Natural killer cell treated with Interleukin-12 subunit alpha and Interleukin-12 subunit beta and Interleukin-15 and Interleukin-18, amount 100 ng/mL, for 72 hours (primary cell): ENCODE measurements at regions not wholly inside any gene's neighbourhood (a gene's known extent, or its start where the extent isn't known, plus 50 kb on each side); places are given as distances from the start of the nearest gene placed in this dataset.

Experiments
- ATAC-seq, 2 donors: fragments of 150-1000 bp; cut with Tn5 transposase in 1 of 2; sonication (Bioruptor Pico), chemical (Tn5 transposase) in 1 of 2; 2 replicates each; pipeline ENCODE4 v1.10.0; 2021
- DNase-seq: peaks from one replicate; pipeline ENCODE4 v3.0.0; 2022; ENCODE audit warnings: low spot score
- H3K27ac Mint-ChIP-seq, 2 donors: 1 replicate in 1 of 2; 2 replicates in 1 of 2; pipeline ENCODE4 v1.8.0; 2022; ENCODE audit warnings: mixed read lengths in 2 of 2, mild to moderate bottlenecking in 1 of 2, moderate library complexity in 1 of 2
- H3K27me3 Mint-ChIP-seq, 2 donors: 1 replicate in 1 of 2; 2 replicates in 1 of 2; pipeline ENCODE4 v1.8.0; 2022; ENCODE audit warnings: mixed read lengths in 2 of 2
- H3K36me3 Mint-ChIP-seq: one replicate; pipeline ENCODE4 v1.8.0; 2022; ENCODE audit warnings: mixed read lengths
- H3K4me1 Mint-ChIP-seq, 2 donors: 1 replicate in 1 of 2; 2 replicates in 1 of 2; pipeline ENCODE4 v1.8.0; 2022; ENCODE audit warnings: low read depth in 2 of 2, mixed read lengths in 2 of 2, mild to moderate bottlenecking in 1 of 2
- H3K4me3 Mint-ChIP-seq: one replicate; pipeline ENCODE4 v1.8.0; 2022; ENCODE audit warnings: mixed read lengths
- H3K9me3 Mint-ChIP-seq: 2 replicates; pipeline ENCODE4 v1.8.0; 2022; ENCODE audit warnings: mixed read lengths

DNA sequence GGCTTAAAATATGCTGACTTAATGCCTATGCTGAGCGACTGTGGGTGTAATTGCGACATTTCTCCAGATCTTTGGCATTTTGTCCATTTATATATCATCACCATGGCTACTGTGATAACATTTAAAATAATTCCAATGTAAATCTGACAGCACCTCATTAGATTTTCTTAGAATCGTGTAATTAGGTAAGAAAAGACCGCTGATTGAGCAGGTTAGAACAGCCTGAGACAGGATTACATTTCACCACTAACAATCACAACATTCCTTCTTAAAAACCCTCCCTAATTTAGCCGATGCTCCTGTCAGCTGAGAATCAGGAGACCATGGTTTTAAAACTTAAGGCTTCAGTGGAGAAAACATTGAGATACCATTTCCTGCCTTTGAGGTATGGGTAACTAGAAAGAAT lies 455.3 kb upstream of the PDZRN3 start:
- Mint-ChIP-seq H3K4me1 (no peaks in the 10 kb centered on the region), H3K9me3 (peaks cover 8% of the 10 kb centered on the region), H3K27ac (no peak overlapping the region), H3K4me3 (no peak overlapping the region), H3K36me3 (no peaks in the 10 kb centered on the region), H3K27me3 (no peaks in the 10 kb centered on the region)
- no peak for DNase-seq
- ATAC-seq, result no peak

DNA sequence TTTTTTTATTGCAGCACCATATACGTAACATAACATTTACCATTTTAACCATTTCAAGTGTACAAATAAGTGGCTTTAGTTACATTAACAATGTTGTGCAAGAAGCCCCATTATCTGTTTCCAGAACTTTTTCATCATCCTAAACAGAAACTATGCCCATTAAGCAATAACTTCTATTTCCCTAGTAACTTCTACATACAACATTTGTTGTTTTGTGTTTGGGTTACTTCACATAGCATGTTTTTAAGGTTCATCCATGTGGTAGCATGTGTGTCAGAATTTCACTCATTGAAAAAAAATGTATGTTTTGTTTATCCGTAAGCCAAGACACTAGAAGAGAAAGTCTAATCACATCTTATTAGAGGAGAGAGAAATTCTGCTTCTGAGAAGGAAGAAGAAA lies 450.5 kb upstream of the PDZRN3 start:
- Mint-ChIP-seq H3K4me1 (no peaks in the 10 kb centered on the region), H3K4me3 (no peak overlapping the region), H3K27me3 (no peaks in the 10 kb centered on the region), H3K27ac (no peak overlapping the region), H3K36me3 (no peaks in the 10 kb centered on the region), H3K9me3 (peaks cover 13% of the 10 kb centered on the region)
- no peak for ATAC-seq
- no peak for DNase-seq

DNA sequence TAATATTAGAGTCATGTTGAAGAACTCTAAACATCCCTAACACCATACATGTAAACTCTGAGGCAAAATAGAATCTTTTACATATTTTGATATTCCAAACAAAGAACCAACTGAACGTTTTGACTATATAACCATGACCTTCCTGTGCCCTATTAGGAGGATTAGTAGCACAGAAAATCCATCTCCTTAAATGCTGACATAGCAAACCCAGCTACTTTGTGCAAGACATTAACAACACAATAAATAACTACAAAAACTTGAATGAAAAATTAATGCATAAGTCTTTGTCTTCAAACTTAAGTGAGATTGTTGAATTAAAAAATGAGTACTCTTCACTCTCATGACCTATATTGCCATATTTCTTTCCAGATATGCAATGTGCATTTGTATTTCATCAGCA lies 450.0 kb upstream of the PDZRN3 start:
- H3K36me3 Mint-ChIP-seq, result no peaks in the 10 kb centered on the region
- H3K4me1 Mint-ChIP-seq, result no peaks in the 10 kb centered on the region
- no peak overlapping the region for H3K4me3 Mint-ChIP-seq
- DNase-seq, result no peak
- H3K9me3 Mint-ChIP-seq, result peaks cover 15% of the 10 kb centered on the region
- ATAC-seq, result no peak
- H3K27ac Mint-ChIP-seq, result no peak overlapping the region
- no peaks in the 10 kb centered on the region for H3K27me3 Mint-ChIP-seq

DNA sequence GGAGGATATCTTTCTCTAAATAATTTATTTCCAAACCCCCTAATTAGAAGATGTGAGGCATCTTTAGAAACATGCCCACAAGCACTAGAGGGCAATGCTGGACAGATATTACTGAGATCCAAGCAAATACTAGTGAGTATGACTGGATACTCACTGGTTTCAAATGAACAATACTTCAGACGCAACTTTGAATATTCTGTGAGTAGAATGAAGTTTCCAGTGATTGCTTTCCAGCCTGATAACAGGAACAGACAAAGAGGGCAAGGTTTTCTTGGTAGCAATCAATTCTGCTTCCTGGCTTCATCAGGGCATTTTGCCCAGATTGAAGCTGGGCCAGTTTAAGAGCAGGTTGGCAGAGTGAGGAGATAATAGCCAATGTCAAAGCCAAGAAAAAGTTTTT lies 442.6 kb upstream of the PDZRN3 start:
- Mint-ChIP-seq H3K4me3 (no peak overlapping the region), H3K36me3 (no peaks in the 10 kb centered on the region), H3K27me3 (no peaks in the 10 kb centered on the region), H3K9me3 (peaks cover 26% of the 10 kb centered on the region), H3K27ac (no peak overlapping the region), H3K4me1 (no peaks in the 10 kb centered on the region)
- DNase-seq (no peak), ATAC-seq (no peak)

DNA sequence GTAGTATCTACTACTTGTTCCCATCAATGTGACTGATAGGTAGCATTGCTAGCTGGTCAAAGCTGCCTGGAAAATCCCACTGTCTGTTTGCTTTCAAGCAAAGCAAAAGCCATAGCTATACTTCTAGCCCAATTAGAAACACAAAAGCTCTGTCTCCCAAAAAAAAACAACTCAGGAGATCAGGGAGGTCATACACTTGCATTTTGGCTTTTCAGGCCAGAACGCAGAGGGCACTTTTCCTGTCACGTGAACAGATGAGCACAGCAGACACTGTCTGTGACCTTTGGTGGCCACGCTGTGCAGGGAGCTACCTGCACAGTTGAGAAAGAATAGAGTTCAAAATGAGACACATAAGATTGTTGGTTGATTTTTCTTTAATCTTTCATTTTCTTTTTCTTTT lies 441.7 kb upstream of the PDZRN3 start:
- Mint-ChIP-seq H3K4me1 (no peaks in the 10 kb centered on the region), H3K27me3 (no peaks in the 10 kb centered on the region), H3K36me3 (no peaks in the 10 kb centered on the region), H3K9me3 (peaks cover 23% of the 10 kb centered on the region), H3K4me3 (no peak overlapping the region), H3K27ac (no peak overlapping the region)
- DNase-seq (no peak), ATAC-seq (no peak)

DNA sequence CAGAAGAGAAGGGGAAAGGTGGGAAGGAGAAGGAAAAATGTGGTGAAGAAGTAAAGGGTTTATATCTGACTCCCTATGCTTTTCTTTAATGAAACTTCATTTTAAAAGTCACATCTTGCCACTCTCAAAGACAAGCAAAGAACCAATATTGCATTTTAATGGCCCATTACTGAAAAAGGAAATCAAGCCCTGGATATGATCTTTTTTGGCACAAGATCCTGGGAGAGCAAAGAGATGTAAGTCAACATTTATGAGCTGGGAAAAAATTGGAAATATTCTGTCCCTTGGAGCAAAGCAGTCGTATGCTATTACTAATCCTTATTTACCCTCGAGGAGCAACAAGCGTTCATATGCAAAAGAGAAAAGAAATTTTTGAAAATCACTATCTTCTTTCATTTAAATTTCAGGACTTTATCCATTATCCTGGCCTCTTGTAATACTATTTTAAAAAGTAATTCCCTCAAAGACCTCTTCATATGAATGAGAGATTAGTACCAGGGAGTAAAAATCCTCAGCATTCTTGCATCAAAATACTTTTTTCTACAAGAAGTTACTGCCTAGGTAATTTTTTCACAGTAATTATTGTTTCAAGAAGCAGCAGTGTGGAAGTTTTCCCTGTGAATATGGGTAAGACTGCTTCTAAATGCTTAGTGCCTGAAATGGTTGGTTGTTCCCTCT lies 435.3 kb upstream of the PDZRN3 start:
- Mint-ChIP-seq H3K27ac (no peak overlapping the region), H3K36me3 (no peaks in the 10 kb centered on the region), H3K27me3 (no peaks in the 10 kb centered on the region), H3K4me3 (no peak overlapping the region), H3K4me1 (no peaks in the 10 kb centered on the region), H3K9me3 (peaks cover 20% of the 10 kb centered on the region)
- DNase-seq (no peak), ATAC-seq (no peak)

DNA sequence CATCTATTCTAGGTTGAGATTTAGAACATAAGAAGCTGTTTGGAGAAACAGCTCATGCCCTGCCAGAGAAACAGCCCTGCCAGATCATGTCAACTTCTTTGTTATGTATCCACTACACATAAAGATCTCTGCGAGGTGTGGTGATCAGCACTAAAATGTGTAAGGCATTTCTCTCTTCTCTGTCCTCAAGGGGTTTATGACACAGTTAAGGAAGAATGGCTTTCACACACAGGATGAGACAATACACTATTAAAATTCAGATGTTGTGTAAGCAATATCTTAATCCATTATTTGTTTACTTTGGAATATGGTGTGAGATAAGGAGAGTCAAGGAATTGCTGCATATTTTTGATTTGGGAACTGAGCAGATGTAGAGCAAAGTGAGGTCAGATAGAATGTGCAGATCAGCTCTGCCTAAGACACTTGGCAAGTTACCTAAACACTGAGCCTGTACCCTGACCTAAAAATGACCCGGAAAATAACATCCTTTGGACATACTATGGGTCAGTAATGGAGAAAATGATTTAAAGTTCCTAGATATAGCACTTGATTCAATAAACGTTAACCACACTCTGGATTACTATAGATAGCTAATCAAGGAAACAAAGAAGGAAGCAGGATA lies 434.7 kb upstream of the PDZRN3 start:
- H3K36me3 Mint-ChIP-seq, result no peaks in the 10 kb centered on the region
- no peak overlapping the region for H3K4me3 Mint-ChIP-seq
- ATAC-seq (no peak), DNase-seq (no peak)
- H3K27me3 Mint-ChIP-seq, result no peaks in the 10 kb centered on the region
- no peaks in the 10 kb centered on the region for H3K4me1 Mint-ChIP-seq
- peaks cover 25% of the 10 kb centered on the region for H3K9me3 Mint-ChIP-seq
- no peak overlapping the region for H3K27ac Mint-ChIP-seq

DNA sequence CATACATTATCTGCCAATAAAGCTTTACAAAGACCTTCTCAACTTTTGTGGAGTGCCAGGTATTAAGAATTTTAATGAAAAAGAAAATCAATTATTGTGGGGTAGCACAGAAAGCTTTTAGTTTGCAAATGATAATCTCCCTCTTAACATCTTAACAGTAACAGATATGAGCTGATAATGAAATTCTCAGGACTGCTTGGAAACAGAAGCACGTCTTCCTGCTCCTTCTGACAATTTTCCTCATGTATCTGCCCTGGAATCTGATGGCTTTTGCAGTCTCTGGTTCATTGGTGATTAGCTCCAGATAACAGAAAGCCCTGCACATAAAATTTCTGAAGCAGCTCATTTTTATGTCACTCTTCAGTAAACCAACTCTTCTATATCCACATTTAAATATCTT lies 432.4 kb upstream of the PDZRN3 start:
- peaks cover 17% of the 10 kb centered on the region for H3K9me3 Mint-ChIP-seq
- no peaks in the 10 kb centered on the region for H3K4me1 Mint-ChIP-seq
- no peaks in the 10 kb centered on the region for H3K27me3 Mint-ChIP-seq
- no peaks in the 10 kb centered on the region for H3K36me3 Mint-ChIP-seq
- ATAC-seq (no peak), DNase-seq (no peak)
- H3K4me3 Mint-ChIP-seq, result no peak overlapping the region
- H3K27ac Mint-ChIP-seq, result no peak overlapping the region

DNA sequence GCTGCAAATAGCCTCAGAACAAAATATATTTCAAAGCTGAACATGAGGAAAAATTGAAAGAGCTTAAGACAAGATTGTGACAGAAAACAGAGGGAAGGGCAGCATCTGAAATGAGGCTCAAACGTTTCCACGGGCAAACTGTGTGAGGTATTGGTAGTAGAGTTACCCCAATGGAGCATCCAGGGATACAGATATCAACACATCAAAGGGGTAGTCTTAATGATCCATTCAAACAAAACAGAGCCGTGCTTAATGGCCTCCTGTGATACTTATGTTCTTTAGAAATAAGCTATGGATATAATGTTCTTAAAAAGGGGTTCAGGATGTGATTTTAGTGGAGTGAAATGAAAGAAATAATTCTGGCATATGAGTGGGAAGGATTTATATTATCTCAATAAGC lies 430.3 kb upstream of the PDZRN3 start:
- no peak for DNase-seq
- no peaks in the 10 kb centered on the region for H3K27me3 Mint-ChIP-seq
- no peaks in the 10 kb centered on the region for H3K4me1 Mint-ChIP-seq
- ATAC-seq, result no peak
- H3K27ac Mint-ChIP-seq, result no peak overlapping the region
- H3K4me3 Mint-ChIP-seq, result no peak overlapping the region
- no peaks in the 10 kb centered on the region for H3K36me3 Mint-ChIP-seq
- H3K9me3 Mint-ChIP-seq, result peaks cover 24% of the 10 kb centered on the region

DNA sequence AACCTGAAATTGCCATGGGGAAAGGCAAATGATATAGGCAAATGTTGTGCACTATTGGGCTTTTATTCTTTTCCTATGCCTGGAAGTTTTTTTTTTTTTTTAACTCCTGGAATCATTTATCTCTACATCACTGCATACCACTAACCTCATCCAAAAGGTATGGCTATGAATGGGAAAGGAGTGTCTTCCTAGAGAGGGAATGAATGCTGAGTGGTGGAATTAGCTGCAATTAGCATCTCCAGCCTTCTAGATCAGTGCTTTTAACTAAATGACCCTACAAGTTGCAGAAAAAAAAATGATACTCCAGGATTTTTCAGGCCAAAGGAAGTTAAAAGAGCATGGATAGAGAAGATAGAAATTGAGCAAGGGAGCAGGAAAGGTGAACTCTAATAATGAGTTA lies 429.8 kb upstream of the PDZRN3 start:
- no peaks in the 10 kb centered on the region for H3K27me3 Mint-ChIP-seq
- H3K4me3 Mint-ChIP-seq, result no peak overlapping the region
- peaks cover 20% of the 10 kb centered on the region for H3K9me3 Mint-ChIP-seq
- H3K36me3 Mint-ChIP-seq, result no peaks in the 10 kb centered on the region
- H3K4me1 Mint-ChIP-seq, result no peaks in the 10 kb centered on the region
- no peak for DNase-seq
- no peak for ATAC-seq
- H3K27ac Mint-ChIP-seq, result no peak overlapping the region

DNA sequence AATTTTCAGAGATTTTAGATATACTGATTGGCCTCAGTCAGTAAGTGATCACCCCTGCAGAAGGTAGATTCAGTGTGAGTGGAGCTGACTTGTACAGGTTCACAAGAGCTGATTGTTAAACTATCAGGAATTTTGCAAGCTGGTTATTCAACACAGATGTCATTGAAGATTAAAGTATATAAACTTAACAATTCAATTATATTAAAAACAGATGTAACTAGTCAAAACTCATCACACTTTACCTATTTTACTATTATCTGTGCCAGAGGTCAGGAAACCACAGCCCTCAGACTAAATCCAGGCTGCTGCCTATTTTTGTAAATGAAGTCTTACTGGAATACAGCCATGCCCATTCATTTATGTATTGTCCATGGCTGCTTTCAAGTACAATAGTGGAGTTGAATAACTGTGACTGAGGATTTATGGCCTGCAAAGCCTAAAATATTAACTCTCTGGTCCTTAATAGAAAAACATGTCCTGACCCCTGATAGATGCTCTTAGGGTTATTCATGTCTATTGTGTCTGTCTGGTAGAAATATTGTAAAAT lies 429.3 kb upstream of the PDZRN3 start:
- Mint-ChIP-seq H3K4me1 (no peaks in the 10 kb centered on the region), H3K27me3 (no peaks in the 10 kb centered on the region), H3K27ac (no peak overlapping the region), H3K36me3 (no peaks in the 10 kb centered on the region), H3K9me3 (peaks cover 16% of the 10 kb centered on the region), H3K4me3 (no peak overlapping the region)
- DNase-seq, result no peak
- no peak for ATAC-seq

DNA sequence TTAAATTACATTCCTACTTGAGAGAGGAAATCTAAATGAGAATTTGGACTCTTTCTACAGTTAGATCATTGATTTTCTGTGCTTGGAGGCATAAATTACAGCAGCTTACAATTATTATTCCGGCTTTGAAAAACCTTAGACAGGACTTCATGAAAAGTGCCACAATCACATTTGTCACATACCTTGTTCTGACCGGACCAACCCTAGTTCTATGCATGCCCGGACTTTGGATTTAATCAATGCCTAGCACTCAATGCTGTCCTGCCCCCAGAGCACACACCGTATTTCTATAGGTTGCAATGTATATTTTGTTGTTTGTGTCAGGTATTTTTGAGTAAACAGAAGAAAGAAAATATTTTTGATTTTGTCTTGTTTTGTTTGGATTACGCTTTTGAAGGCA lies 424.7 kb upstream of the PDZRN3 start:
- H3K27me3 Mint-ChIP-seq, result no peaks in the 10 kb centered on the region
- H3K4me1 Mint-ChIP-seq, result no peaks in the 10 kb centered on the region
- no peak for DNase-seq
- H3K9me3 Mint-ChIP-seq, result peaks cover 16% of the 10 kb centered on the region
- no peak for ATAC-seq
- peaks cover 4% of the 10 kb centered on the region for H3K36me3 Mint-ChIP-seq
- H3K27ac Mint-ChIP-seq, result no peak overlapping the region
- H3K4me3 Mint-ChIP-seq, result no peak overlapping the region

DNA sequence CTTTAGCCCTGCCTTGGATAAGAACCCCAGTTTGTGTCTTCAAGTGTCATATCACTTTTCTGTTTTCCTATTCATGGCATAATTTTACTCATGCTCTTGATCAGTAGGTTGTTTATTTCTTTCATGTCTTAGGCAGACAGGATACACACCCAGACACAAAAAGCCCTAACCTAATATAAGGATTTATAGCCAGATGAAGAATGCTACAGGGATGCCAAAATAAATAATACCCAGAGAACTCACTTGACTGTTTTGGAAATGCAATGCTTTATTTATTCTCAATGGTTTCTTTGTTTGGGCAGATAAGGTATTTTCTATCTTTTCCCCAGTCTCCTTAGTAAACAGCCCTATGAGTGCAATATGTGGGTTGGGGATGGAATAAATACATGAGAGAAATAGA lies 424.0 kb upstream of the PDZRN3 start:
- H3K36me3 Mint-ChIP-seq, result peaks cover 4% of the 10 kb centered on the region
- H3K4me3 Mint-ChIP-seq, result no peak overlapping the region
- H3K4me1 Mint-ChIP-seq, result no peaks in the 10 kb centered on the region
- H3K27ac Mint-ChIP-seq, result no peak overlapping the region
- no peak for DNase-seq
- peaks cover 16% of the 10 kb centered on the region for H3K9me3 Mint-ChIP-seq
- no peaks in the 10 kb centered on the region for H3K27me3 Mint-ChIP-seq
- no peak for ATAC-seq

DNA sequence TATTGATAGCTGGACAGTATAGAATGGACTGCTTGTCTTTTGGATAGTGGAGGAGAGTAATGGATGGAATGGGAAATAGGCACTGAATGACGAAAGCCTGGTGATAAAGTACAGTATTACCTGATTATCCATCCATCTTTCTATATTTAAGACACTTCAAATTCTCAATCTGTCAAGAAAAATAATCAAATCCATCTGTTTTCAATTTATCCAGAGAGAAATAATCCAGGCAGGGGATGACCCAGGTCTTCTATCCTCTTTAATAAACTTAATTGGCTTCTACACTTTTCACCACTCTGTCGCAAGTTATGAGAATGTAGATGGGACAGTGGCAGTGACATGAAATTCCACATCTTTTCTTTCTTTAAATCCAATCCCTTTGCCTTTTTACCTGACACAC lies 420.3 kb upstream of the PDZRN3 start:
- no peak overlapping the region for H3K27ac Mint-ChIP-seq
- no peaks in the 10 kb centered on the region for H3K4me1 Mint-ChIP-seq
- peaks cover 4% of the 10 kb centered on the region for H3K36me3 Mint-ChIP-seq
- peaks cover 8% of the 10 kb centered on the region for H3K9me3 Mint-ChIP-seq
- no peaks in the 10 kb centered on the region for H3K27me3 Mint-ChIP-seq
- no peak overlapping the region for H3K4me3 Mint-ChIP-seq
- ATAC-seq (no peak), DNase-seq (no peak)
